Stimulated activated CD4-positive, alpha-beta T cell treated with anti-CD3 and anti-CD28 coated beads, Interleukin-2, amount 100 ng/mL, for 4 hours (primary cell): ENCODE measurements at regions not wholly inside any gene's neighbourhood (a gene's known extent, or its start where the extent isn't known, plus 50 kb on each side); places are given as distances from the start of the nearest gene placed in this dataset.

ENCODE experiments used
- DNase-seq: peaks from one replicate; pipeline ENCODE4 v3.0.0-alpha.2; 2020; ENCODE audit warnings: low read depth

DNA sequence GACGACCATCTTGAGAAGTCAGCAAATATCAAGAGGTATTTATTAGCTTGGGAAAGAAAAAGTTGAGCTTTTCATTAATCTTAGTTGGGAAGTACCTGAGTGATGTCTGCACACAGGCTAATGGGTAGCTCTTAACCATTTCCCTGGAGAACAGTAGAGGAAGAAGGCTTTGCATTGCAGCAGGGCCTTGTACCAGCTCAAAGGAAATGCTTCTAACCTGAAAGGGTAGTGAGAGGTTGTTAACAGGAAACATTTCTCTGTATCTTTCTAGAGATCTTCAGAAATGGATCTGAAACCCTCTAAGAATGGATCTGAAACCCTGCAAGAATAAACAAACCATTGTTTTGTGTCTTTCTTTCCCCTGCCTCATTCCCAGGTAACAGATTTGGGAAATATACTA, 393.3 kb downstream of the PLK2 start:
- no peak for DNase-seq

DNA sequence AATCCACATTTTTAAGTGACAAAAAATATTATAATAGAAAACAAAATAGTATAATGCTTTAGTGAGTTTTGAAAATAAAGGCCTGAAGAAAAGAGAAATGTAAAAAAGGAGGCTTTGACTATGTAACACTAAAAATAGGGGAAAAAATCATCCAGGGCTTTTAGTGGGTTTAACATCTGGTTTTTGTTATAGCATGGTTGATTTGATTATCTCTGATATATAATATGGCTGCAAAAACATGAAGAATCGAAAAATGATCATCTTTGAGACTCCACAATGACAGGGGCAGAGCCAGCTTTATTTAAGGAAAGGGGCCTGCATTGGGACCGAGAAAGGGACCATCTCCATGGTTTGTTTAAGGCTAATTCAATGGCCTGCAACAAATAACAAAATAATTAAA, 393.8 kb downstream of the PLK2 start:
- no peak for DNase-seq

DNA sequence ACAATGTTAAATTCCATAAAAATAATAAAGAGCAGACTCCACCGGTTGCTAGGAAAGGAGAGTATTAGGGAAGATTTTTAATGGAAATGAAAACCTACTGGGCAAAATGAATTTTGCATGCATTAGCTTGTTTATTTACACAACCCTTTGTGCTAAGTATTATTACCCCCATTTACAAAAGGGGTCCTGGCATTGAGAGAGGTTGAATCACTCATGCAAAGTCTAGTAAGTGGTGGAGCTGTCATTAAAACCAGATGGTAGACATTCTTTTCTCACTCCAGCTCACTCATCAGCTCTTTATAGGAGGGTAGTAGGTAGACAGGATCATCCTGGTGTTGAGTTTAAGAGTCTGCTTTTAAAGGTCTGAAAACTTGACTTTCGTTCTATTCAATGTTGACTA, 395.1 kb downstream of the PLK2 start:
- DNase-seq, result no peak

DNA sequence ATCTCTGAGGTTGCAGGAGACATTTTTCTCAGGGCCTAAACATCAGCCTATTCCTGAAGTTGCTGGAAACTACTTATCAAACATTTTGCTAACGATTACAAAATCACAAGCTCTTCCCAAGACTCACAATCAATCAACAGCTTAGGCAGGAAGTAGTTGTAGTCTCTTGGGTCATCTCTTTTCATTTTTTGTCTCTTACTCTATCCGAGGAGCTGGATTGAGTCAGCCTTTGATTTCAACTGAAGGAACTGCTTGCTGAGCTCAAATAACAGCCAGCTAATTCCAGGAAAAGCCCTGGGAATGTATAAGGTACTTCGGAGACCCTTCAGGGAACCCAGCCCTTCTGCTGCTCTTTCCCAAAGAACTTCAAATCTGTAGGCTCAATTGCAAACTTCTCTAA, 398.9 kb downstream of the PLK2 start:
- no peak for DNase-seq

DNA sequence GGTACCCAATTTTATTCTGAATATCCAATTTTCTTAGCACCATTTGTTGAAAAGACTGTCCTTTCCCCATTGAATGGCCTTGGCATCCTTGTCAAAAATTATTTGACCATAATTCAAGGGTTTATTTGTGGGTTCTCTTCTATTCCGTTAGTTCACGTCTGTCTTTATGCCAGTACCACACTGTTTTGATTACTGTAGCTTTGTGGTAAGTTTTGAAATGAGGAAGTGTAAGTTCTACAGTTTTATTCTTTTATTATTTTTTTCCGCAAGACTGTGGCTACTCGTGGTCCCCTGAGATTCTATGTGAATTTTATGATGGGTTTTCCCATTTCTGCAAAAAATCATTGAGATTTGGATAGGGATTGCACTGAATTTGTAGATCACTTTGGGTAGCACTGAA, 402.6 kb downstream of the PLK2 start:
- no peak for DNase-seq

DNA sequence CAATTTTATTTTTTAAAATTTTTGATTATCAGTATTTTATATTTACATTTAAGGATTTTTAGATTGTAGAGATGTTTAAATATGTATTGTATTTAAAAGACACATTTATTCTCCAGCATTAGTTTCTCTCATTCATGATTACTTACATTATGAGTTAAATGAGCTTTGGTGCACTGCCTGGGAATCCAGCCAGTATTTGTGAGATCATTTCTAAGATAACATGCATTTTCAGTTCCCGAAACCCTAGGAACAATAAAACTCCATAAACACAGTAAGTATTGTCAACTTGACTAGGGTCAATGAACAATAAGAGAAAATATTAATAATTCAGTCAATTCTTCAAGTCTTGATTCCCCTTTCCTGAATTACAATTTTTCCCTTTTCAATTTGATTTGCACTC, 403.3 kb downstream of the PLK2 start:
- DNase-seq, result no peak

DNA sequence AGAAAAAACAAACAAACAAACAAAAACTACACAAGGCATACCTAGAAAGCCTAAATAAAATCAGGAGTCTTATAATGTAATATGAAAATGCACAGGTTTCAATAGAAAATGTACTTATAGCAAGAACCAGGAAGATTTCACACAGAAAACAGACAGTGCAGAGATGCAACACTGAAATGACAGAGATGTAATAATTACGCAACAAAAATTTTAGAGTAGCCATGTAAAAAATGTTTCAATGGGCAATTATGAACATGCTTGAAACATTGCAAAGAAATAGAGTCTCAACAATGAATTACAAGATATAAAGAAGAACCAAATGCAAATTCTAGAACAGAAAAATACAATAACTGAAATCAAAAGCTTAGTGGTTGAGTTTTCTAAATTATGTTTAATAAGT, 405.9 kb downstream of the PLK2 start:
- DNase-seq, result no peak

DNA sequence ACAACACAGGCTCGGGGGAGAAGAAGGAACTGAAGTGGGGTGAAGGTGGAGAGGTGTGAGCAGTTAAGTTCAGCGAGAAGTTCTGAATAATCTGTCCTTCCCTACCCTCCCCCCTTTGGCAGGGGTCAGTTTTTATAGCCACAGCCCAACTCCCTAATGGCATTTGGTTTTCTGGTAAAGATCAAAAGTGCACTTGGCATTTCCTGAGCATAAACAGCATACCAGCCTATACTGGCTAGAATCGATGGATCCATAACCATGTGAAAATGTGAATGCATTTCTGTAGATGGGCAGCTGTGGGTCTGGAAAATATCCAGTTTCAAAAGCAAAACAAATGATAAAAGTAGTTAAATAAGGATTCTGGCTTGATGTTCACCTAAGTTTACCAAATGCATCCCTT, 410.9 kb downstream of the PLK2 start:
- DNase-seq, result no peak

DNA sequence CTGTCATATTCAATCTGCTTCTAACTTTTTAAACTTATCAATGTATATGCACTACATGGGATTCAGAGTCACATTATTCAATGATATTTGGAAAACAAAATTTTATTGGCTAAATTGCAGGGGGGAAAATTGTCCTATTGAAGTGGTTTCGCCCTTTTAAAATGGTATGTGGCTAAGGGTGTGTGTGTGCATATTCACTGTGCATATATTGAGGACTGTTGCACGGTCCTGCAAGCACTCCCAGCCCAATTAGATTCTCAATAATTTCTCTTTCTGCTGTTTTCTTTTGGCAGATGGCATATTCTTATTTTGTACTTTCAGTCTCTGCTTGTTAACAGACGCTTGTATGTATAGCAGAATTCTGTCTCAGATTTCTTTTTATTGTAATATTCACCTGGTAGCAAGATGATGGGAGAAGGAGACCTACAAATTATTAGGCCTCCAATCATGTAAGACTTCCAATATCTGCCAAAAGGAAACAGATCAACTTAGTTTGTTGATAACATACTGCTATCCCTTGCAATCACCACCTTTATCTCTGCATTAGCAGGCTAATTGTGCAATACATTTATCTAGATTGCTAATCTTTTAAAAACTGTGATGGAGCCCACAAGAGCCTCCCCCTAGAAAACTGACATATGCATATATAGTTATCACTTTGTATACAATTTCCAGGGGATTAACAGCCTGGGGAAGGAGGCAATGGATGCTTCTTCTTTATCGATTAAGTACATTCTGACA, 411.5 kb downstream of the PLK2 start:
- no peak for DNase-seq

DNA sequence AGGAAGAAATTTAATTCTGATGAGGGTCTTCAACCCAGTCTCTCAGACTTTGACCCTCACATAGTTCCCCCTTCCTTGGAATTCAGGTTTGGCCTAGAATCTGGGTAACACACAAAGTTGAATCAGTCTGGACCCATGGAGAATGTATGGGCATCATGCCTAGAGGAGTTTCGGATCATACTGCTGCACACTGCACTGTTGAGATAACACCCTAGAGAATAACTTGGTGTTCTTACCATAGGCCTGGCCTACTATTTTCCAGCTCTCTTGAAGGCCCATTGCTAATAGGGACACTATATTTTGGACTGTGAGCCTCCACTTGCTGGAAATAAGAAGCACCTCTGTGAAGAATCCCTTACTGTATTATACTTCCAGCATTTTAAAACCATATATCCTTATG, 413.5 kb downstream of the PLK2 start:
- no peak for DNase-seq

DNA sequence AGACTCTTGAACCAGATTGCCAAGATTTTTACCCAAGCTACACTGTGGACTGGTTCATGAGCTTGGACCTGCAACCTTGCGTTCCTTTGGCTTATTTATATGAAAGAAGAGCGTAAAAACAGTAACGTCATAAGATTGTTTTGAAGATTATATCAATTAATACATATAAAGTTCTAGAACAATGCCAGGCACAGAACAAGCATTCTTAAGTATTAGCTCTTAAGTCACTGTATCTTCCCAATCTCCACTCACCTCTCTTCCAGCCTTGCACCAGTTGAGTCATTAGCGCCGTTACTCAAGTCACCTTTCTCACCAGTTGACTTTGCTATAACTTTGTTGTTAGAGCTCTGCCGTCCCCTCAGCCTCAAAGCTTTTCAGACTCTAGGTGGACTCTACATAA, 415.7 kb downstream of the PLK2 start:
- no peak for DNase-seq

DNA sequence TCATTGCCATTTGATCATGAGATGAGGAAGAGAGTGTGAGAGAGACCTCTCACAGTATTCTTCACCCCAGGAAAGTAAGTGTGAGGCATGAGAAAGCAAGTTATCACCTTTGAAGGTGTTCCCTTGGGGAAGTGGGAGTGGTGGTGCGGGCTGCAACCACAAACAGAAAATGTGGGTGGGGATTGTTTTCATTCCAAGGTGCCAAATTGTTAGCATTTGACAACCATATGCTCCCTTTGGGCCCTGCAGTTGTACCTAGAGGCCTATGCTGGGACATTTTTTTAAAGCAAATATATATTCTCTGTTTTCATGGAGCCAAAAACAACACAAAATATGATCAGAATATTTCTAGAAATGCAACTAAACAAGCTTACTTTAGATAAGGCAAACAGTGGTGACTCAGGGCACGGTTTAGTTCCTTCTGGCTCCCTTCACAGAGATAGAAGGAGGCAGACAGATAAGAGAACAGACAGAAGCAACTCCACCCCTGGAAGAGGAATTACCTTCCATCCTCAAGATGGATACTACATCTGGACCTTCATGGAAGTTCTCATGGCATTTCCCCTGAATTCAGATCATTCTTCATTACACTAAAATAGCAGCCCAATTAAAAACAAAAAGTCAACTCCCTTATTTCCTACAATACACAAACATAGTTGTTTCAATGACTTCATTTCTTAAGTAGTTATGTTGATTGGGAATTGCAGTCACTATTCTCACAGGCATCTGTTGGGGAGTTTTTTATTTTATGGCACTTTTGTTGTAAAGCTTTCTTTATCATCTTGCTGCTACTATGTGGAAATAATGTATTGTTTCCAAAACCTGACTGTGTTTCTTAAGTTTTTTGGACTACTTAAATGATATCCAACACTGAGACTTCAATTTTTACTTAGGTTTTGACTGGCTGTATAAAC, 416.6 kb downstream of the PLK2 start:
- DNase-seq, result no peak

DNA sequence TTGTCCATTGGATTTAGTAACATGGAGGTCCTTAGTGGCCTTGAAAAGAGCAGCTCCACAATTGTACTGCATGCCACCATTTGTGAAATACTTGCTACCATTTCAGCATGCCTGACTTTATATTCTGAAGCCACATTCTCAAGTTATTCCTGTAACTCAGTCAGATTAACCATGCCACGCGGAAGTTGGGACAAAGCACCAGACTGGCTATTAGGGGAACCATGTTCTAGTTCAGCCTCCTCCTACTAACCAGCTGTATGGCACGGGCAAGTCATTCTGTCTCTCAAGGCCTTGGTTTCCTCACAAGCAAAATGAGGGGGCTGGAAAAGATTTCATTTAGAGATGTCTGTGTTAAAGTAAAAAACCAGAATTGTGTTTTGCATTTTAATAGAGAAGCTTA, 418.0 kb downstream of the PLK2 start:
- no peak for DNase-seq

DNA sequence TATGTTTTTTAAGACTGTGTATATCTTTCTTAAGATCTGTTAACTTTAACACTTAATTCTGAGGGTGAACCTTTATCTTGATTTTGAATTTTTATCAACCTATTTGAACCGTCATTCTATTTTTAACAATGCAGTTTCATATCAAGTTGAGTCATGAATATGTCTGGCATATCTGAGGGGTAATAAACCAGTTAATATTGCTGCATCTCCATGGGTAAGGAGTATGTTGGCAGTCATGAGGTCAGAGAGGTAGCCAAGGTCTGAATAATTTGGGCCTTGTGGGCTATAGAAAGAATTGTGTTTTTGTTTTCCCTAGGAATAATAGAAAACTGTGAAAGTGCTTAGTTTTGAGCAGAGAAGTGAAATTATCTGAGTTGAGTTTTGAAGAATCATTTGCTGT, 419.0 kb downstream of the PLK2 start:
- no peak for DNase-seq

DNA sequence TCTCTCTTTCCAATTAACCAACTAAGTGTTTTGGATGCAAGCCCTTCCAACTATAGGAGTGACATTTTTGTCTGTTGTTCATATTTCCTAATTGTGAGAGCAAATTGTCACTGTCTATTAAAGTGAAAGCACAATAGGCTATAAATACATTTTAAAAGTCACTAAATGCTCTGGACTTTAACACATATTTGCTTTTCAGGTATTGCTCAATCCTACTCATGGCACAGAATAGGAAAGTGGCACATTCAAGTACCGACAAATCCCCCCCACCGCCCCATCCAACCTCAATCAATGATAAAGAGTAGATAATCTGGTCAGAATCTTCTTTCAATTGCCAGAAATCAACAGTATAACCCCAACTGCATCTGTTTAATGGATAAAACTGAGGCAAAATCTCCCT, 419.8 kb downstream of the PLK2 start:
- DNase-seq, result no peak

DNA sequence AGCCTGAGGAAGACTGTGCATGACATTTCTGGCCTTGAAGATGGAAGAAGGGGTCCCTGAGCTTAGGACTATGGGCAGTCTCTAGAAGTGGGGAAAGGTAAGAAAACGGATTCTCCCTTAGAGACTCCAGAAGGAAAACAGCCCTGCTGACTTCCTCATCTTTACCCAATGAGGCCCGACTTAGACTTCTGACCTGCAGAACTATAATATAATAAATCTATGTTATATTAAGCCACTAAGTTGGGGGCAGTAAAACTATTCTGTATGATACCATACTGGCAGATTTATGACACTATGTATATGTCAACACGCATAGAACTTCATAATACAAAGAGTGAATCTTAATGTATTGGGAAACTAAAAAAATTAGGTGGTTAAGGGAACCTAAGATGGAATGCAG, 422.0 kb downstream of the PLK2 start:
- DNase-seq, result no peak

DNA sequence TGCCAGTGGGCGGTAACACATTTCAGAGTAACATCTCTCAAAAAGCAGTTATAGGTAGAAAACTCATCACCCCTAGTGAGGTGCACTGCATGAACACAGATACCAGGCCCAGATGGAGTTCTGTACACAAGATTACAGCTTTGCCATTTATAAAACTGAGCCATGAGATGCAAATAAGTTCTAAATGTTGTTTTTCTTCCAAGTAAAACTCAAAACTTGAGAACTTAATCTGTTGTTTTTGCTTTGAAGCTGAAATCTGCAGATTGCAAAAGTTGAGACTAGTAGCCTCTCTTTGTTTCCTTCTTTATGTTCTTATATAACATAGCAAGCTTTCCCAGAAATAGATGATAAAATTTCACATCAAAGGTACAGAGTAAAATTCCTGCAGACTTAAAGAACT, 434.1 kb downstream of the PLK2 start:
- DNase-seq, result no peak

DNA sequence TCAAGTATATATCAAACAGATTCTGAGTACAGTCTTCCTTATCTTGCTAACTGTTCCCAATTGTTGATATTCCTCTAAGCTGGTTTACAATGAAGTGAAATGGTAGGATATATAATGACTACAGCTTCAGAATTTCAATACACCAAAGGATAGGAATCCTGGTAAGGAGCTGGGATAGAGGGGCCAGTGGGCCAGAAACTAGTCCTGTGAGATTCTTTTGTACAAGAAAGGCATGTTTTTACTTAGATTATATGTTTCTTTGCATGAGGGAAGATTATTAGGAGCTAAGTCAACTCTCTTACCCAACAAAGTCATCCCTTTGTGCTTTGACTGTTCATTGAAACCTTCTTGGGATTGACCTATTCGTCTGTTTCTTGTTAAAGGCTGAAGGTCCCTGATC, 435.7 kb downstream of the PLK2 start:
- no peak for DNase-seq

DNA sequence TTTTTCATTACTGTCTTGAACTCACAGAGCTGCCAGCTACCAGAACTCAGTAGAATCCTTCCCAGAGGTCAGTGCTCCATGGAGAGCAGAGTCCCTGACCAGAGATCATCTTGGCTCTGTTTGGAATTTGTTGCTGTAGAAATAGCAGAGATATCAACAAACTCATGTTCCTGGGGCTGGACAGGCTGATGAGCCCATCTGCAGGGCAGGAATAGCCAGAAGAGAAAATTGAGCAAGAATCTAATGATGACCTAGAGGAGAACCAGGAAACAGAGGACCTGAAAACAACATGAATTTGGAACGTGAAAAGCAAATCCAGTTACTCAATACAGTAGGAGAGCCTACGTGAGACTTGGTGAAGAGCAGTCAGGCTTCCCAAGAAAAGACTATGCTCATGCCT, 437.8 kb downstream of the PLK2 start:
- DNase-seq, result no peak

DNA sequence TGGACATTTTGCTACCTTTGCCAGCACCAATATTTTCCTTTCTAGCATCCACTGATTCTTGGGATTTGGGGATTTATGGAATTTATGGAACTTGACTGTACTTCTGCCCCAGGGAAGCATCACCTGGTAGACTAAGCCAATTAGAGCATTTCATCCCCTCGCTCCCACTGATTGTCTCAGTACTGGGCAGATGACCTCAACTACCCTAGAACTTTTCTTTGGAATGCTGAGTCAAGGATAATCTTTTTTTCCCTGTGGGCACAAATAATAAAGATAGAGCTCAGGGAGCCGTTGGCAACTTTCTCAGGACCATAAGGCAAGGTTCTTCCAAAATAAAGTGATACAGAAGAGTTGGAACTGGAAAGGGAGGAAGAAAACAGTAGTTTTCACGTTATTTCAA, 438.4 kb downstream of the PLK2 start:
- DNase-seq, result no peak

DNA sequence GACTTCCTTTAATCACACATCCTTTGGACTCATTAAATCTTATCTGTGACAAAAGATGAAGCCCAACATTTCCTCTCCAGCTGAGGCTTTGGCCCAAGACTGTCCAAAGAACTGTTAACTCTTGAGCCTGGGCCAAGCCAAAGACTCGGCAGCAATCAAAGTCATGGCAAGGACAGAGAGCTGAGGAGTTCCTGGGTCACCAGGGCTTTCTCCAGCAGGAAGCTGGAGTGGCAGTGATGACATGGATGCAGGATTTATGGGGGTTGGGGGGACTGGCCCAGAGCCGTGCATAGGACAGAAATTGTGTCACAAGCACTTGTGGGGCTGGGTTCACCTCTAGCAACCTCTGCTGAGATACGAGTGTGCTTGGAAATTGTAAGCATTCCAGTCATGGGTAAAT, 440.3 kb downstream of the PLK2 start:
- DNase-seq, result no peak

DNA sequence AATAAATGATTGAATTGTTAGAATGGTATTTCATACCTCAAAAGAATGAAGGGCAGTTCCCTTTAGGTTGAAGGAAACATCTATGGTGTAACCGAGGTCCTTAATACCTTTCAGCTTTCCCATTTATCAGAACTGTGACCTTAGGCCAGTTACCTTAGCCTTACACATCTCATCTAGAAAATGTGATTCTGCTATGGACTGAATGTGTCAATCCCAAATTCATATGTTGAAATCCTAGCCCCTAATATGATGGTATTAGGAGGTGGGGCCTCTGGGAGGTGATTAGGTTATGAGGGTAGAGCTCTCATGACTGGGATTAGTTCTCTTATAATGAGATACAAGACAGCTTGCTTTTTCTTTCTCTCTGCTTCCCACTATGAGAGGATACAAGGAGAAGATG, 441.9 kb downstream of the PLK2 start:
- DNase-seq, result no peak

DNA sequence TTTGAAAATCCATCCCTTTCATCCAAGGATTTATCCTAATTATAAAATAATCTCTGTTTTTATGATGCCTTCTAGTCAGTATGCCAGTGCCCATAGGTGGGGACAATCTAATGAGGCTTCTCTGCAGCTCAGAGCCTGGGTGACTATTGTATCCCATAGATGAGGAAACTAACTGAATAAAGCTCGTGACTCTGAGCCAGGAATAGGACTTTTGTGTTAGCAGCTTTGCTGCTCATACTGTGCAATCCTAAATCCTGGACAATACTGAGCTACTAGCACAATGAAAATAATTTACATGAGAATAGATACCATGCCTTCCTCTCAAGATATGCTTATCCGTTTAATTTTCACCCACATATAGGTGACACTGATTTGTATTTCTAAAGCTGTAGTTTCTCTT, 443.0 kb downstream of the PLK2 start:
- no peak for DNase-seq

DNA sequence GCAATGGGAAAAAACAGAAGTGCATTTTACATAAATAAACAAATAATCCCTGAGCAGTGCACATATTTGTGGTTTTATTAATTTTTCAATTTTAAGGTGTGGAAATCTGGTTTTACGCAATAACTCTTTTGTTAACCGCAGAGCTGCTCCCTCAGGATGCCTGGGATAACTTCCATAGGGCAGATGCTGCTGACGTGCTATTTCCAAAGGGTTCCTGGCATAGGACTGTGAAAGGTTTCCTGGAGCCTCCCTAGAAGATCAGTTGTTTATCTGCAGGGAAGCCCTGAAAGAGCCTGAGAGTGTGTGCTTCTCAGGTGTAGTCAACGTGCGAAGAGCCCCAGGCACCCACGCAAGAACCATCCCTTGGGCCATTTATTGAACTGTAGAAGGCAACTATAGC, 443.5 kb downstream of the PLK2 start:
- no peak for DNase-seq
